HG03095 (cell line): ENCODE measurements at regions not wholly inside any gene's neighbourhood (a gene's known extent, or its start where the extent isn't known, plus 50 kb on each side); places are given as distances from the start of the nearest gene placed in this dataset.
A peak's percentile ranks its signal among the peaks of the same experiment; 100 is the strongest.

Source experiments
- ATAC-seq: cut with Tn5 transposase; IDR thresholded peaks from one replicate; pipeline ENCODE4 v1.9.1; 2021; ENCODE audit warnings: moderate library complexity; ENCODE audit not compliant: unreplicated experiment

GRCh38 chr1:58430421-58431275 is 115.9 kb downstream of the OMA1 start:
- no peak for ATAC-seq

GRCh38 chr1:58426918-58427317 is 119.6 kb downstream of the OMA1 start:
- no peak for ATAC-seq

- ATAC-seq: no peak
Observed at GRCh38 chr1:58422436-58422835, 124.1 kb downstream of the OMA1 start.

- ATAC-seq: no peak
Observed at GRCh38 chr1:58418283-58419228, 128.0 kb downstream of the OMA1 start.

GRCh38 chr1:58412071-58412580 is 134.4 kb downstream of the OMA1 start:
- ATAC-seq: no peak

DNA sequence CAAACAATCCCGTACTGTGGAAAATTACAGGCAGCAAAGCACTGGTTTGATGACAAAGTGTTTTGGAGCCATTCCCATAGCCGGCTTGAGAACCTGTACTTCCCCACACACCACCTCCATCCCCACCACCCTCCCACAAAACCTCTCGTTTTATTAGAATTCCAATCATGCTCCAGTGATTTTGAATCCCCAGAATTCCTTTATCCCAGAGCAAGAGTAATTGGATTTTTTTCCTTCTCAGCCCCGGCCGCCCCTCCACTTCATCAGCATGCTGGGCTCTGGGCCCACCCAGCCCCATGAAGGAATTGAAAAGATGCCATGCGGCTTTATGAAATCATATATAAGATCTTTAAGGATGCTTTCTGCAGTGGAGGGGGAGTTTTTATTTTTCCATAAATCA is 136.6 kb downstream of the OMA1 start:
- no peak for ATAC-seq

DNA sequence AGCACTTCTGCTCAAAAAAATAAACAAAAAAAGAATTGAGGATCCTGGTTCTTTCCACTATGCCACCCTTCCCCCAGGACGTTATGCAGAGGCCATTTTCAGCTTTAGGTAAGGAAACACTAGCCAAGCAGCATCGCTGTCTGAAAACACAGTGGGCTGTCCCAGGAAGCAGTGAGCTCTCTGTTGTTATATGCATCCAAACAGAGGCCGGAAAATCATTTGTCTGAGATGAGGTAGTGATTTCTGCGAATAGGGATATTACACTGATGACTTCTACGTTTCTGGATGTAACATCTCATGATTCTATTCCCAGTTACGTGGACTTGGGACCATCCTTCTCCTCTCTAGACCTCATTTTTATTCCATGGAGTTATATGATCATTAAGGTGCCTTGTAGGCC is 137.2 kb downstream of the OMA1 start:
- no peak for ATAC-seq

DNA sequence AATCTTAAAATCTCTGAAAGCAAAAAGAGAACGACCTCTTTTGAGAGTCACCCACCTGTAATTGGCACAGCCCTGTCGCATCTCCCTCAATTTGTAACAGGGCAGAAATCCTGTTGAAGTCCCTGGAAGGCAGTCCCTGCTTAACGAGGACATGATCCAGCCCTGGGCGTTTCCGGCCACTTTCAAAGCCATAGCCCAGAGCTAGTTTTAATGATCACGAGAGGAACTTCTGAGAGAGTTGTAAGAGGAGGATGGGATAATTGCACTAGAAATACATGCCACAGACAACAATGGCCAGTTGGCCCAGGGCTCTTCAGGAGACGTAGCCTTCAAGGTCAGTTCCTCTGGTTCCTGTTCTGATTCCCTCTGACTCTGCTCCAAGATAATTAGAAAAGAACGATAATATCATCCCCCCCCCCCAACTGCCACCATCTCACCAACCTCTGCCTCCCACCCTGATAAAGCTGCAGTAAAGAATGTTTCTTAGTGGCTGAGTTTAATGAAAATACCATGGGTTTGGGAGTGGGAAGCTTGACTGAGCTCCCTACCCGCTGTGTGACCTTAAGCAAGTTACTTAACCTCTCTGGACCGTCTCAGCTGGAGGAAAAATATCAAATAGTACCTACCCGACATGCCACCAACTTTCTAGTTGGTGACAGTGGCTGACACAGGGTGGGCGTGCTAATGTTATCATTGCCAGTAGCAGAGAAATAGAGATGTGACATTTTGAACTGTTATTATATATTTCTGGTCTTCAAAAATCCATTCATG is 140.0 kb downstream of the OMA1 start:
- ATAC-seq: no peak

- no peak for ATAC-seq
Observed at GRCh38 chr1:58405660-58406059, 140.9 kb downstream of the OMA1 start.

- no peak for ATAC-seq
Observed at GRCh38 chr1:58403894-58404293, 142.6 kb downstream of the OMA1 start.

DNA sequence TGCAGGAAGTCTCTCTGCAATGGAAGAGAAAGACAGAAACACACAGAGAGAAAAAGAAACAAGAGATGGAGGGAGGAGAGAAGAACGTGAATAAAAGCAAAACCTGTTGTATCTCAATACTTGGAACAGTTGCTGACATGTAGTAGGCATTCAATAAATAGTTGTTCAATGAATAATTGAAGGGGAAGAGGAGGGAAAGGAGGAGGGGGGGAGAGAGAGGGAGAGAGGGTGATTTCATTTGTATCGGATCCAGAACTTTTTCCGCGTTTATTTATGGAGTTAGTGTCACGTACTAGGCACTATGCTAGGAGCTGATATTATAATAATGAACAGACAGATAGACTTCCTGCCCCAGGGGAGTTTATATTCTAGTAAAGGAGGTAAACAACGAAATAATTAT is 144.1 kb downstream of the OMA1 start:
- ATAC-seq: no peak

- ATAC-seq: no peak
Observed at GRCh38 chr1:58401991-58402390, 144.5 kb downstream of the OMA1 start.

DNA sequence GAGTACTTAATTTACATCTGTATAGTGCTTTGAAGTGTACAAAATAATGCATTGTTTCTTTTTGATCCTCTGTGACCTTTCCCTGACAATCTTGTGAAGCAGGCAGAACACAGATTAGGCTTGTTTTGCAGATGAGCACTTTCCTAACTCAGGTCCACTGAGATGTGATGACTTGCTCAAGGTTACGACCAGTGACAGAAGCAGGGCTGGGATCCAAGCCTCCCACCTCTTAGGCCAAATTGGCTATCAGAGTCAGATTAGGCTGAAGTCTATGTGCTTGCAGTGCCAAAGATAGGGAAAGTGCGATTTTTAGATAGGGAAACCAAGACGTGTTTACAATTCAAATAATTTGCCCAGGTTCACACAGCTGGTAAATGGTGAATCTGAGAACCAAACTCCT is 147.3 kb downstream of the OMA1 start:
- ATAC-seq: no peak

DNA sequence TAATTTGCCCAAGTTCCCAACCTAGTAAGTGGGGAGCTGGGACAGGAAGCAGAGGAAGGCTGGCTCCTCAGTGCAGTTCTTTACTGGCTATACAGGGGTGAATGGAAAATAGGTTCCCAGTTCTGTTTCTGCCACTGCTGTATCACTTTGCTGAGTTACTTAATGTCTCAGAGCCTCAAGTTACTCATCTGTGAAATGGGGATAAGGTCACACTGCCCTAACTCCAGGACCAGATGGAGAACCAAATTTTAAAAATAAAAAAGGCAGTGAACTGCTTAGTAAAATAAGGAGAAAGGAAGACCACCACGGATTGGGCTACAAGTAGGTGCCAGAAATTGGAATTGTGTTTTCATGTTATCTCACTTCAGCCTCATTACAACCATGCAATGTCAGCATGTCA is 147.8 kb downstream of the OMA1 start:
- ATAC-seq: no peak

DNA sequence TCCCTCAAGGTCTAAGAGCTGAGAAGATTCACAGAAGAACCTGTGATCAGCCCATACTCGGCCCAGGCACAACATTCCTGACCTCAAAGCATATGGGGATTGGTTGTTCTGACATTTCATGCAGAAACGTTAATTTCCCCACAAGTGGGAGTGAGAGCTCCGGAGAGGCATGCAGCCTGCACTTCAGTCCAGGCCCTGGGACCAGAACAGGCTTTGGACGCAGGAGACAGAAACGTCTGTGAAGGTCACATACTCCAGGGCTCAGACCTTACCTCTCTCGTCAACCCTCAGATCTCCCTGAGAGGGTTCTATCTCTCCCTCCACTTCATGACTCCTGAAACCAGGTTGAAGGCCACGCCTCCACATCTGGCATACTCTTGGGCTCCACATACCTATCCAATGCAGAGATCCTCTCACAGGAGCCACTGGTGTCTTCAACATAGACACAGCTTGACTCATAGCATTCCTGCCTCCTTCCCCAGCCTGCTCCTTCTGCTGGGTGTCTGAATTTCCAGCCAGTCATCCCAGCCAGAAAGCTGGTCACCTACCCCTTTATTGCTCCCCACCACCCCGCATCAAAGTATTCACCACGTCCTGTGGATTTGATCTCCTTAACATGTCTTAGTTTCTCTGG is 149.2 kb downstream of the OMA1 start:
- ATAC-seq: no peak

DNA sequence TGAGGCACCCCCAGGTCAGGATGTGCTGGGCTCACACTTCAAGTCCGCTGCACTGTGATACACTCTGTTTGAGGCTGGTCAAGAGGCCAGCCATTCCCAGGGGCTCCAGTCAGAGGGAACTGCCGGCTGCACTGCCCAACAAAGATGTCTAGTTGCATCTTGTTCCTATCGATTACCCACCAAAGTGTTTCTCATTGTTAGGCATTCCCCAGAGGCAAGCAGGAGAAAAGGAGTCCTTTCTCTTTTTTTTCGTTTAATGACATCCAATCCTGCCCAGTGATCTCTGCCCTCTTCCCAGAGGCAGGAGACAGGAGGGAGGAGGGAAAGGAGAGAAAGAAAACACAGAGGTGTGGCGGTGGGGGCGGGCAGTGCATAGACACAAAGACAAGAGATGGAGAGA is 150.4 kb downstream of the OMA1 start:
- no peak for ATAC-seq

DNA sequence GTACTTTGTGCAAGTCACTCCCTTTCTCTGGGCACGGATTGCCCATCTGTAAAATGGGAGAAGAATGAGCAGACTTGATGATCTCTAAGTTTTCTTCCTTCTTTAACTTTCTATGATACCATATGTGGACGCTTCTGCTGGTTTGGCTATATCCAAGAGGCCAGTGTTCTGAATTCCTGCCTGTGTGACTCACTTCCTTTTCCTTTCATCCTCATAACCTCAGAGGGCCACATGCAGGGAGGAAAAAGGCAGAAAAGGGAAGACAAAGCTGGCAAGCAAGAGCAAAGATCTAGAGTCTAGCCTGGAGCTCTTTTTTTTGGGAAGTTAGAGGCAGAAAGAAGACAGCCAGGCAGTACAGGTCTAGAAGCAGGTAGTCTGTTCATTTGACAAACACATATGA is 151.2 kb downstream of the OMA1 start:
- ATAC-seq: no peak

DNA sequence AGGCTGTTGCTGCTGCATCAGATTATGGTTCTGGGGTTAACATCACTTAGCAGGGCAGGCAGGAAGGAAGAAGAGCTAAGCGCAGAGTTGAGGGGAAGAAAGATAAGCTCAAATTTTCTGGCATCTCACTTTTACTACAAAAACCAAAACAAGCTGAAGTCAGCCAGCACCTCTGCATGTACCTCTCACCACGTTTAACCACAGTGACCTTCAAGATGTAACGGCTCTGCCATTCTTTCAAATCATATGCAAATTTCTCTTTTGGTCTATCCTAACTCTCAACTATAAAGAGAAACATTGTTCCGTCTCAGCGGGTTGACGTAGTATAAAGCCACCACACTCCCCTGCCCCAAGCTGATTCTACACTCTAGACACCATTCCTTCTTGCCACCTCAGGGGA is 154.4 kb downstream of the OMA1 start:
- ATAC-seq: peak; percentile 68

DNA sequence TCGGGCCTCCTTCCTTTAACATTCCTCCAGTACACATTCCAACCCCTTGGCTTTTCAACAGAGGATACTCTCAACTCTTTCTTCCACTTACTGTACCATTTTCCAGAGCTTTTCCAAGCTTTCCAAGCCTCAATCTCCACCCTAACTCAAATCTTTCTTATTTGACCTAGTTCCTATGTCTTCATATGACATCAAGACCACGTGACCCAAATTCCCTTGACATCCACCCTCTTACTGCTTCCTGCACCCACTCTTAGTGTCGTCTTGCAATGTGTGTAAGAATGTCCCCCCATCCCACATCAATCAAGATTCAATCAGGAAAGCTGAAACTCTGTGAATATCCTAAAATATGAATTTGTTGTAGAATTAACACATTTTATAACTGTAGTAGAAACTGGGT is 155.0 kb downstream of the OMA1 start:
- no peak for ATAC-seq

GRCh38 chr1:58391056-58391455 is 155.5 kb downstream of the OMA1 start:
- no peak for ATAC-seq

DNA sequence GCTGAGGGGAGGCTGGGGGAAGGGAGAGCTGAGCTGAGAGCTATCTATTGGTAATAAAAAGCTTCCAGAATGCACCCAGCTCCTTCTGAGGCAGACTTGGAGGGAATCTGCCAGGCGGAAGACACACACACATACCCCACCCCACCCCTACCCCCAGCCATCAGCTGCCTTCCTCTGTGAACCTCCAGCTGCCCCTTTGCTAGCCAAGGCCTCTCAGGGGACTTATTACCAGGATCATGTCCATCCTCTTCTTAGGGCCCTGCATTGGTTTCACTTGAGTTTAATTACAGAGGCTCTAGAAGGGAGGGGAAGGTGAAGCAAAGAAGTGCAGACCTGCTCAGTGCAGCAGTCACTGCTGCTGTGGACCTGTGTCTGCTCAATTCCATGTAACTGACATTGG is 156.4 kb downstream of the OMA1 start:
- ATAC-seq: no peak
